ENCODE measurements at regions not wholly inside any gene's neighbourhood (a gene's known extent, or its start where the extent isn't known, plus 50 kb on each side); places are given as distances from the start of the nearest gene placed in this dataset.
A peak's percentile ranks its signal among the peaks of the same experiment; 100 is the strongest.

DNA sequence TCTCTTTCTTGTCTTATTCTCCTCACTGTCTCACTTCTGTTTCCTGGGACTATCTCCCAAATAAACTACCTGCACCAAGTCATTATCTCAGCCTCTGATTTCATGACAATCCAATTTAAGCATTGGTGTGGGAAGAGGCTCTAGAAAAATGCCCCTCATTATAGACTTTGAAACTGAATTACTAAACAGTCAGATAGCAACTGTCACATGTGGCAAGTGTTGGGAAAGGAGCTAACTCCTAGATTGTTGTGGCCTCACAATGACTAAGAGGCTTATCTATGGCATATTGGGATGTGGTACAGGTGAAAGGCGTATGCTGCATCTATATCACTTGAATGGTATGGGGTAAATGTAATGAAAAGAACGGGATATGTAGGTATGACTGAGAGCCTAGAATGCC, 103.5 kb upstream of the CCDC54 start:
- no peak overlapping the region for H3K4me3 ChIP-seq (ENCODE audit: low read depth, low read length)
- TF ChIP-seq, protein P1, sequence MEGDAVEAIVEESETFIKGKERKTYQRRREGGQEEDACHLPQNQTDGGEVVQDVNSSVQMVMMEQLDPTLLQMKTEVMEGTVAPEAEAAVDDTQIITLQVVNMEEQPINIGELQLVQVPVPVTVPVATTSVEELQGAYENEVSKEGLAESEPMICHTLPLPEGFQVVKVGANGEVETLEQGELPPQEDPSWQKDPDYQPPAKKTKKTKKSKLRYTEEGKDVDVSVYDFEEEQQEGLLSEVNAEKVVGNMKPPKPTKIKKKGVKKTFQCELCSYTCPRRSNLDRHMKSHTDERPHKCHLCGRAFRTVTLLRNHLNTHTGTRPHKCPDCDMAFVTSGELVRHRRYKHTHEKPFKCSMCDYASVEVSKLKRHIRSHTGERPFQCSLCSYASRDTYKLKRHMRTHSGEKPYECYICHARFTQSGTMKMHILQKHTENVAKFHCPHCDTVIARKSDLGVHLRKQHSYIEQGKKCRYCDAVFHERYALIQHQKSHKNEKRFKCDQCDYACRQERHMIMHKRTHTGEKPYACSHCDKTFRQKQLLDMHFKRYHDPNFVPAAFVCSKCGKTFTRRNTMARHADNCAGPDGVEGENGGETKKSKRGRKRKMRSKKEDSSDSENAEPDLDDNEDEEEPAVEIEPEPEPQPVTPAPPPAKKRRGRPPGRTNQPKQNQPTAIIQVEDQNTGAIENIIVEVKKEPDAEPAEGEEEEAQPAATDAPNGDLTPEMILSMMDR (IDR thresholded peaks at IDR 0.05; ENCODE audit: insufficient read depth, low read length): no peak
- DNase-seq (ENCODE audit: low read depth): no peak

DNA sequence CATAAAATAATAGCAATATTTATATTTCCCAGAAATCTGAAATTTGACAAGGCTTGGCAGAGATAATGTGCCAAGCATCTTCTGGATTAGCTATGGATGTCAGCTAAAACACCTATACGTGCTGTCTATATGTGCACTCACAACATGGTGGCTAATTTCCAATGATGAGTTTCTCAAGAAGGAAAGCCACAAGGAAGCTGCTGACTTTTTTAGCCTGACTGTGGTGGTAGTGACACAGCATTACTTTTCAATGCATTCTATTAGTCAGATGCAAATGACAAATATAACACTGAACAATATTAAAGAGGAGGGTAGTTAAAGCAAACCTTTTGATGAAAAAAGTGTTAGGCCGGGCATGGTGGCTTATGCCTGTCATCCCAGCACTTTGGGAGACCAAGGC, 101.7 kb upstream of the CCDC54 start:
- TF ChIP-seq, protein P1 (IDR thresholded peaks at IDR 0.05; ENCODE audit: insufficient read depth, low read length): no peak
- H3K4me3 ChIP-seq (ENCODE audit: low read depth, low read length): no peak overlapping the region
- no peak for DNase-seq (ENCODE audit: low read depth)

DNA sequence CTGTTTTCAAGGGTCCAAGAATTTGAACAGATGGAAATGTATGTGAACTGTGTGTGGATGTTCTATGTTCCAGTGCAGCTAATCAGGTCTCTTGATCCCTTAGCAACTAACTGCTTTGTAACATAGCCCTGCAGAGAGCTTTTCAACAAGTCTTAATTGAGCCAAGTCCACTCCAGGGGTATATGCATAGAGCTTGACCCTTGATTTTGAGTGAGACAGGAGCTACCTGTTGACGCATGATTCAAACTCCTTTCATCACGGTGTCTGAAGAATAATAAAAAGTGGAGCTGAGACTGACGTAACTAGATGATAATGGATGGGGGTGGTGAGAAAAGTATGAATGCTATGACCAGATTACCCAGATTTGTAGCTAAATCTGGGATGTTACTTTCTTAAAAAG, 93.3 kb upstream of the CCDC54 start:
- TF ChIP-seq, protein P1 (IDR thresholded peaks at IDR 0.05; ENCODE audit: insufficient read depth, low read length): no peak
- DNase-seq (ENCODE audit: low read depth): no peak
- H3K4me3 ChIP-seq (ENCODE audit: low read depth, low read length): no peak overlapping the region

DNA sequence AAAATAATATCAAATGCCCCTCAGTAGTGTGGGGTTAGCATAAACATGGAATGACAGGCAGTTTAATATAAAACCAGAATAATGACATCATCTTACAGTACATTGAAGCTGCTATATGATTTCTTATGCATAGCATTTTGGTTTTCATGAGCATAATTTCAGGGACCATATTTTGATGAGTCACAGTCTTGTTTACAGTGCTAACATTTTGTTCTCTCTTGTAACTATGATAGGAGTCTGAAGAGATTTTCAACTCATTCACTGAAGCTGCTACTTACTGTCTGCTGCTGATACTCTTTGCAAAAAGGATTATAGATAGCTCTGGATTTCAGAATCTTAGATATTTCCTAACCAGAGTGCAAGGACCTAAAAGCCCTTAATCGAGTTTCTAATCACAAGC, 92.6 kb upstream of the CCDC54 start:
- TF ChIP-seq, protein P1 (IDR thresholded peaks at IDR 0.05; ENCODE audit: insufficient read depth, low read length): no peak
- peak; percentile 1 for DNase-seq (ENCODE audit: low read depth)
- H3K4me3 ChIP-seq (ENCODE audit: low read depth, low read length): no peak overlapping the region

DNA sequence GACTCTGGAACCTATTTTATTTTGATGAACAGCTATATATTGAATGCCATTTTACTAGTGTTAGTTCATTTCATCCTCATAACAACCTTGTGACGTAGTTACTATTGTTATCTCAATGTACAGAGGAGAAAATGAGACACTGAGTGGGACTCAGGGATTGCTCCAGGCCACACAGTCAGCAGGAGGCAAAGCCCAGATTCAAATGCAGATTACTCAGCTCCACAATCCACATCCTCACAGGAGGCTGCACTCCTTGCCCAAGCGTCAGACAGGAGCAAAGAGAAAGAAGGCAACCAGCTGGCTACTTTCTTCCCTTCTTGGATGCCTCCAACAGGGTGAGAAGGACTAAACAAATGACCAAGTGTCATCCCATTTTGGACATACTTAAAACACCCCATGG, 92.0 kb upstream of the CCDC54 start:
- H3K4me3 ChIP-seq (ENCODE audit: low read depth, low read length): no peak overlapping the region
- TF ChIP-seq, protein P1 (IDR thresholded peaks at IDR 0.05; ENCODE audit: insufficient read depth, low read length): no peak
- no peak for DNase-seq (ENCODE audit: low read depth)

DNA sequence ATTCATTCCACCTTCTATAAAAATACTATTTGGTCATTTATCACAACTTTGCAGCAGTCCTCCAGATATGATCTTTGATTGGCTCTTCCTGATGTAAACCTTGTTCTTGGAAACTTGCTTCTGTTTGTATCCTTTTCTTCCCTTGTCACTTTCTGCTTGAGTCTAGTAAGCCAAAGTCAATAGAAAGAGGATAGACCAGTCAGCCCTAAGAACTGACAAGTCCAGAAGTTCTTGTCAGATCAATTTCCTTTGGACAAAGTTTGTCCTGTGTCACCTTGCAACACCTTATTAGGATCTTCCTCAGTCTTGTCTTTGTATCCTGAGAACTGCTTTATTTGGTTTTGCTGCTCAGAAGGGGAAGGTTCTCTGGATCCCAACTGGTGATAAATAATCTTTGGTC, 87.9 kb upstream of the CCDC54 start:
- DNase-seq (ENCODE audit: low read depth): no peak
- TF ChIP-seq, protein P1 (IDR thresholded peaks at IDR 0.05; ENCODE audit: insufficient read depth, low read length): no peak
- H3K4me3 ChIP-seq (ENCODE audit: low read depth, low read length): no peak overlapping the region

DNA sequence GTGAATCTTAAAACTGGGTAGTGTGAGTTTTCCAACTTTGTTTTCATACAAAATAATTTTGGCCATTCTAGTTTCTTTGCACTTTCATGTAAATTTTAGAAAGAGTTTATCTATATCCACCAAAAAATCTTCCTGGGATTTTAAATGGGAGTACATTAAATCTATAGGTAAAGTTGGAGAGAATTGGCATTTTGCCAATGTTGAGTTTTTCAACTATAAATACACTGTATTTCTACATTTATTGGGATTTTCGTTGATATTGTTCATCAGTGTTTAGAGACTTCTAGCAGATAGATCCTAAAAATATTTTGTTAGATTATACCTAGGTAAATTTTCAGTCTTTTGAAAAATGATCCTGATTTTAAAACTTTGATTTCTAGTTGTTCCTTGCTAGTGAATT, 83.1 kb upstream of the CCDC54 start:
- H3K4me3 ChIP-seq (ENCODE audit: low read depth, low read length): no peak overlapping the region
- no peak for DNase-seq (ENCODE audit: low read depth)
- TF ChIP-seq, protein P1 (IDR thresholded peaks at IDR 0.05; ENCODE audit: insufficient read depth, low read length): no peak
